ENCODE measurements at regions not wholly inside any gene's neighbourhood (a gene's known extent, or its start where the extent isn't known, plus 50 kb on each side); places are given as distances from the start of the nearest gene placed in this dataset.

- no peak for ATAC-seq
- no peak for TF ChIP-seq RARB (CRISPR knock-in tag; IDR thresholded peaks at IDR 0.05)
Observed at GRCh38 chr1:221921936-221922335, 180.0 kb upstream of the DUSP10 start.

- TF ChIP-seq ZFP30 (CRISPR knock-in tag; IDR thresholded peaks at IDR 0.05) (no peak), RARB (CRISPR knock-in tag; IDR thresholded peaks at IDR 0.05) (no peak), ZNF70 (CRISPR knock-in tag; IDR thresholded peaks at IDR 0.05) (no peak), ZNF8 (CRISPR knock-in tag; IDR thresholded peaks at IDR 0.05) (no peak), GLIS3 (CRISPR knock-in tag; IDR thresholded peaks at IDR 0.05) (no peak), POU6F1 (CRISPR knock-in tag; IDR thresholded peaks at IDR 0.05; ENCODE audit: borderline replicate concordance, low read depth) (no peak), OSR1 (CRISPR knock-in tag; IDR thresholded peaks at IDR 0.05) (no peak), ZNF565 (CRISPR knock-in tag; conservative IDR thresholded peaks at IDR 0.05; ENCODE audit: low read depth) (no peak), ISL1 (CRISPR knock-in tag; IDR thresholded peaks at IDR 0.05) (no peak), PPARA (CRISPR knock-in tag; IDR thresholded peaks at IDR 0.05; ENCODE audit: borderline replicate concordance) (no peak), BACH2 (CRISPR knock-in tag; IDR thresholded peaks at IDR 0.05; ENCODE audit: borderline replicate concordance) (no peak), ARNTL (CRISPR knock-in tag; IDR thresholded peaks at IDR 0.05; ENCODE audit: borderline replicate concordance, low read depth) (no peak), TCF4 (CRISPR knock-in tag; IDR thresholded peaks at IDR 0.05; ENCODE audit: borderline replicate concordance) (no peak), TOX (CRISPR knock-in tag; IDR thresholded peaks at IDR 0.05; ENCODE audit: borderline replicate concordance) (no peak), TSHZ2 (CRISPR knock-in tag; IDR thresholded peaks at IDR 0.05) (no peak), ZC3H10 (CRISPR knock-in tag; IDR thresholded peaks at IDR 0.05) (no peak), CSDC2 (CRISPR knock-in tag; IDR thresholded peaks at IDR 0.05) (no peak), CSRNP3 (CRISPR knock-in tag; IDR thresholded peaks at IDR 0.05) (no peak), PATZ1 (CRISPR knock-in tag; IDR thresholded peaks at IDR 0.05; ENCODE audit: borderline replicate concordance) (no peak)
- ATAC-seq = no peak
Observed at GRCh38 chr1:221919743-221920142, 177.9 kb upstream of the DUSP10 start.

GRCh38 chr1:221919341-221919740 lies 177.5 kb upstream of the DUSP10 start:
- ATAC-seq = no peak
- no peak for TF ChIP-seq ZNF70 (CRISPR knock-in tag; IDR thresholded peaks at IDR 0.05)
- TF ChIP-seq TCF4 (CRISPR knock-in tag; IDR thresholded peaks at IDR 0.05; ENCODE audit: borderline replicate concordance) = no peak
- no peak for TF ChIP-seq ZNF8 (CRISPR knock-in tag; IDR thresholded peaks at IDR 0.05)
- TF ChIP-seq CSDC2 (CRISPR knock-in tag; IDR thresholded peaks at IDR 0.05) = no peak
- no peak for TF ChIP-seq PATZ1 (CRISPR knock-in tag; IDR thresholded peaks at IDR 0.05; ENCODE audit: borderline replicate concordance)
- no peak for TF ChIP-seq CREB5 (CRISPR knock-in tag; IDR thresholded peaks at IDR 0.05; ENCODE audit: low read depth)
- TF ChIP-seq GLIS3 (CRISPR knock-in tag; IDR thresholded peaks at IDR 0.05) = no peak
- no peak for TF ChIP-seq ESRRG (CRISPR knock-in tag; IDR thresholded peaks at IDR 0.05)
- no peak for TF ChIP-seq TSHZ2 (CRISPR knock-in tag; IDR thresholded peaks at IDR 0.05)
- TF ChIP-seq ZFP30 (CRISPR knock-in tag; IDR thresholded peaks at IDR 0.05) = no peak
- no peak for TF ChIP-seq POU6F1 (CRISPR knock-in tag; IDR thresholded peaks at IDR 0.05; ENCODE audit: borderline replicate concordance, low read depth)
- TF ChIP-seq BACH2 (CRISPR knock-in tag; IDR thresholded peaks at IDR 0.05; ENCODE audit: borderline replicate concordance) = no peak
- TF ChIP-seq ISL1 (CRISPR knock-in tag; IDR thresholded peaks at IDR 0.05) = no peak
- no peak for TF ChIP-seq RARB (CRISPR knock-in tag; IDR thresholded peaks at IDR 0.05)
- TF ChIP-seq ARNTL (CRISPR knock-in tag; IDR thresholded peaks at IDR 0.05; ENCODE audit: borderline replicate concordance, low read depth) = no peak
- no peak for TF ChIP-seq OSR1 (CRISPR knock-in tag; IDR thresholded peaks at IDR 0.05)

All from SK-N-SH treated with all-trans-retinoic acid at 6 μM for 48 hours (cell line).